ENCODE measurements at regions not wholly inside any gene's neighbourhood (a gene's known extent, or its start where the extent isn't known, plus 50 kb on each side); places are given as distances from the start of the nearest gene placed in this dataset.

- TF ChIP-seq EZH2phosphoT487 (IDR thresholded peaks at IDR 0.05; ENCODE audit: borderline replicate concordance, low read depth, low read length) = no peak
- no peak for TF ChIP-seq CTCF (conservative IDR thresholded peaks at IDR 0.05; ENCODE audit: low read length)
Observed at GRCh38 chr5:10836986-10837385, 76.0 kb upstream of the DAP start.
